HCT116 (cell line): ENCODE measurements at regions not wholly inside any gene's neighbourhood (a gene's known extent, or its start where the extent isn't known, plus 50 kb on each side); places are given as distances from the start of the nearest gene placed in this dataset.

ENCODE experiments used
- ATAC-seq: fragments of 200-7000 bp; cut with Tn5 transposase; 2 replicates; pipeline ENCODE4 v1.9.1; 2020; ENCODE audit warnings: mild to moderate bottlenecking, moderate library complexity
- BruUV-seq: library from RNA; stranded (reverse); fragments of 400-500 nt; replicated peaks from 2 replicates; lab custom pipeline; 2021; lab: Mats Ljungman, UMichigan
- CTCF ChIA-PET: fragments of 300-600 bp; sonication (Branson Sonifier 250); formaldehyde crosslinking; loops from one replicate; lab custom pipeline; 2021; ENCODE audit warnings: antibody characterized with exemption; lab: Charles Lee
- POLR2A ChIA-PET: fragments of 300-600, 350-600 bp; sonication (Branson Sonifier 250); formaldehyde crosslinking; loops from one replicate; lab custom pipeline; 2021; ENCODE audit warnings: antibody characterized with exemption; lab: Charles Lee
- RAD21 ChIA-PET, 2 experiments: fragments of 300-600 bp; sonication (Branson Sonifier 250); formaldehyde crosslinking; loops; one replicate each; lab custom pipeline; 2023; ENCODE audit warnings: low total read pairs in 2 of 2; ENCODE audit not compliant: uncharacterized antibody in 2 of 2, unreplicated experiment in 2 of 2, low non-redundant PET in 1 of 2; lab: Charles Lee
- DNase-seq: peaks from one replicate; pipeline ENCODE4 v3.0.0-alpha.2; 2010; ENCODE audit warnings: low read depth, low spot score
- H2AFZ ChIP-seq: fragments of 200-600 bp; shearing (Covaris generic), sonication (generic); 2 replicates; pipeline ENCODE4 v1.6.1; 2017; ENCODE audit warnings: low read depth, mixed run types, mixed read lengths, antibody characterized with exemption, low read length; ENCODE audit not compliant: poor library complexity, severe bottlenecking
- H3K27ac ChIP-seq: 2 replicates; pipeline ENCODE4 v1.5.1; 2012; ENCODE audit warnings: low read depth, low read length
- H3K27me3 ChIP-seq: fragments of 200-600 bp; sonication (generic); 2 replicates; pipeline ENCODE4 v1.6.1; 2016; ENCODE audit warnings: mixed run types, low read length, mixed read lengths; ENCODE audit not compliant: insufficient read depth
- H3K36me3 ChIP-seq, 2 experiments: fragments of 200-500 bp in 1 of 2; fragments of 200-600 bp in 1 of 2; sonication (Bioruptor generic) in 1 of 2; sonication (generic) in 1 of 2; 2 replicates each; pipeline versions ENCODE4 v1.5.1 to v1.6.1; 2014 to 2016; ENCODE audit warnings: low read length in 2 of 2, inconsistent platforms in 1 of 2, mixed read lengths in 1 of 2, mixed run types in 1 of 2; ENCODE audit not compliant: insufficient read depth in 2 of 2, control insufficient read depth in 1 of 2
- H3K4me1 ChIP-seq, 2 experiments: fragments of 200-600 bp in 1 of 2; sonication (generic) in 1 of 2; 2 replicates each; pipeline versions ENCODE4 v1.5.1 to v1.6.1; 2012 to 2017; ENCODE audit warnings: low read length in 2 of 2, inconsistent platforms in 1 of 2, mild to moderate bottlenecking in 1 of 2, mixed read lengths in 1 of 2, mixed run types in 1 of 2, moderate library complexity in 1 of 2; ENCODE audit not compliant: insufficient read depth in 2 of 2, control insufficient read depth in 1 of 2
- H3K4me2 ChIP-seq: fragments of 200-600 bp; sonication (generic); 2 replicates; pipeline ENCODE4 v1.6.1; 2017; ENCODE audit warnings: mixed run types, low read length, mixed read lengths
- H3K4me3 ChIP-seq, 2 experiments: fragments of 200-600 bp in 1 of 2; sonication (generic) in 1 of 2; replicated peaks in 1 of 2; 2 replicates each; pipeline ENCODE4 v1.5.1; 2011 to 2016; ENCODE audit warnings: low read length in 2 of 2, control low read depth in 1 of 2, low read depth in 1 of 2, mild to moderate bottlenecking in 1 of 2, mixed read lengths in 1 of 2, mixed run types in 1 of 2
- H3K79me2 ChIP-seq: fragments of 200-600 bp; sonication (generic); 2 replicates; pipeline ENCODE4 v1.6.1; 2017; ENCODE audit warnings: mild to moderate bottlenecking, mixed run types, low read length, moderate library complexity, mixed read lengths; ENCODE audit not compliant: insufficient read depth
- H3K9ac ChIP-seq: fragments of 200-600 bp; sonication (generic); 2 replicates; pipeline ENCODE4 v1.6.1; 2016; ENCODE audit warnings: low read length, mixed read lengths
- H3K9me2 ChIP-seq: fragments of 200-600 bp; sonication (generic), shearing (Covaris generic); 2 replicates; pipeline ENCODE4 v1.6.1; 2017; ENCODE audit warnings: mixed run types, mild to moderate bottlenecking, moderate library complexity; ENCODE audit not compliant: insufficient read depth
- H3K9me3 ChIP-seq, 2 experiments: fragments of 200-500 bp in 1 of 2; fragments of 200-600 bp in 1 of 2; sonication (Bioruptor generic) in 1 of 2; sonication (generic) in 1 of 2; 2 replicates each; pipeline ENCODE4 v1.6.1; 2014 to 2017; ENCODE audit warnings: low read length in 2 of 2, mixed read lengths in 2 of 2, inconsistent platforms in 1 of 2, low read depth in 1 of 2, mild to moderate bottlenecking in 1 of 2, mixed run types in 1 of 2, moderate library complexity in 1 of 2; ENCODE audit not compliant: control insufficient read depth in 1 of 2, insufficient read depth in 1 of 2
- H4K20me1 ChIP-seq: fragments of 200-600 bp; sonication (generic), shearing (Covaris generic); 2 replicates; pipeline ENCODE4 v1.6.1; 2017; ENCODE audit warnings: mixed run types, mild to moderate bottlenecking, moderate library complexity; ENCODE audit not compliant: insufficient read depth
- CBX3 ChIP-seq: IDR thresholded peaks from 2 replicates; pipeline ENCODE4 v1.6.1; 2012; ENCODE audit warnings: low read depth
- EZH2 ChIP-seq: fragments of 200-600 bp; sonication (generic); IDR thresholded peaks from 2 replicates; pipeline ENCODE4 v1.6.1; 2017; ENCODE audit warnings: antibody characterized with exemption, mixed run types
- EZH2phosphoT487 ChIP-seq: fragments of 200-600 bp; IDR thresholded peaks from 2 replicates; pipeline ENCODE4 v1.6.1; 2018; ENCODE audit warnings: antibody characterized with exemption, borderline replicate concordance
- FOSL1 ChIP-seq: IDR thresholded peaks from 2 replicates; pipeline ENCODE4 v1.6.1; 2012; ENCODE audit warnings: low read depth
- POLR2A ChIP-seq: IDR thresholded peaks from 2 replicates; pipeline ENCODE4 v1.7.0; 2011; ENCODE audit warnings: borderline replicate concordance; ENCODE audit not compliant: insufficient read depth, insufficient read length; ENCODE audit errors: extremely low read depth
- POLR2AphosphoS5 ChIP-seq: IDR thresholded peaks from 2 replicates; pipeline ENCODE4 v1.6.1; 2011; ENCODE audit warnings: mild to moderate bottlenecking, low read depth, low read length, moderate library complexity
- RAD21 ChIP-seq: IDR thresholded peaks from 2 replicates; pipeline ENCODE4 v1.6.1; 2012; ENCODE audit warnings: low read depth, mild to moderate bottlenecking
- SRF ChIP-seq: IDR thresholded peaks from 2 replicates; pipeline ENCODE4 v1.6.1; 2012; ENCODE audit warnings: low read depth
- TCF7L2 ChIP-seq: IDR thresholded peaks from 2 replicates; pipeline ENCODE4 v1.7.0; 2011; ENCODE audit warnings: borderline replicate concordance, inconsistent platforms; ENCODE audit not compliant: insufficient read depth, insufficient read length; ENCODE audit errors: extremely low read depth
- YY1 ChIP-seq: IDR thresholded peaks from 2 replicates; pipeline ENCODE4 v1.6.1; 2011; ENCODE audit warnings: low read length, low read depth, moderate library complexity, mild to moderate bottlenecking; ENCODE audit not compliant: insufficient replicate concordance; ENCODE audit errors: extremely low read depth
- ZFX ChIP-seq: fragments of 450-650 bp; IDR thresholded peaks from 2 replicates; pipeline ENCODE4 v1.6.1; 2017
- ZNF274 ChIP-seq: fragments of 200-500 bp; sonication (Bioruptor generic); IDR thresholded peaks from 2 replicates; pipeline ENCODE4 v1.6.1; 2014; ENCODE audit warnings: mild to moderate bottlenecking, low read depth, low read length, inconsistent platforms
- intact Hi-C: fragments of 100-400 bp; cut with micrococcal nuclease; formaldehyde crosslinking; loops from 2 replicates; pipeline ENCODE4 v1.10.0; 2022
- TF ChIP-seq, protein P1 (sequence below): IDR thresholded peaks from 2 replicates; pipeline ENCODE4 v1.6.1; 2012
- TF ChIP-seq, protein P2 (sequence below): IDR thresholded peaks from 2 replicates; pipeline ENCODE4 v1.6.1; 2012

- no peak for TF ChIP-seq EZH2phosphoT487
Observed at GRCh38 chr10:65751218-65751617, 1174.6 kb upstream of the LRRTM3 start (continued).

DNA sequence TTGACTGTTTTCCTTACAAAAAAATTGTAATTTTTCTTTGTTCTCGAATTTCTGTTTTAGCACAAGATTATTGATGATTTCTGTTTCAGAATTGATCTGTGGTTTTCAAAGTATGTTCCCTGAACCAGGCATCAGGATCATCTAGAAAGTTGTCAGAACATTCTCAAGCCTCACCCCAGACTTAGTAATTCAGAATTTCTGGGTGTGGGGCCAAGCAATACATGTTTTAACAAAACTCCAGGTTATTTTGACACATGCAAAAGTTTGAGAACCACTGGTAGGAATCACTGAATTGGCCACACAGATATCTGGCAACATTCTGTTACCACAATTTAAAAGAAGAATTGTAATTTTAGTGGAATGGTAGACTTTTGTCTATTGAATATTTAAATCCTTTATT, 1173.9 kb upstream of the LRRTM3 start:
- Histone ChIP-seq H3K4me2 (no peak overlapping the region), H3K9me2 (no peaks in the 10 kb centered on the region), H3K36me3 (no peaks in the 10 kb centered on the region), H3K27me3 (no peaks in the 10 kb centered on the region), H3K9ac (no peak overlapping the region), H2AFZ (no peak overlapping the region), H3K79me2 (no peaks in the 10 kb centered on the region), H3K4me1 (no peaks in the 10 kb centered on the region), H3K4me3 (no peak overlapping the region), H3K27ac (no peak overlapping the region), H3K9me3 (no peaks in the 10 kb centered on the region), H4K20me1 (no peaks in the 10 kb centered on the region)
- TF ChIP-seq YY1 (no peak), ZNF274 (no peak)
- TF ChIP-seq, protein P1, sequence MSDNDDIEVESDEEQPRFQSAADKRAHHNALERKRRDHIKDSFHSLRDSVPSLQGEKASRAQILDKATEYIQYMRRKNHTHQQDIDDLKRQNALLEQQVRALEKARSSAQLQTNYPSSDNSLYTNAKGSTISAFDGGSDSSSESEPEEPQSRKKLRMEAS, result no peak
- TF ChIP-seq, protein P2, sequence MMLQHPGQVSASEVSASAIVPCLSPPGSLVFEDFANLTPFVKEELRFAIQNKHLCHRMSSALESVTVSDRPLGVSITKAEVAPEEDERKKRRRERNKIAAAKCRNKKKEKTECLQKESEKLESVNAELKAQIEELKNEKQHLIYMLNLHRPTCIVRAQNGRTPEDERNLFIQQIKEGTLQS, result no peak
- intact Hi-C loops, result no loop called here
- BruUV-seq, result no TSS peak
- ChIA-PET RAD21 (no interaction called here), POLR2A (no interaction called here), CTCF (no interaction called here)
- DNase-seq (no peak), ATAC-seq (no peak)

DNA sequence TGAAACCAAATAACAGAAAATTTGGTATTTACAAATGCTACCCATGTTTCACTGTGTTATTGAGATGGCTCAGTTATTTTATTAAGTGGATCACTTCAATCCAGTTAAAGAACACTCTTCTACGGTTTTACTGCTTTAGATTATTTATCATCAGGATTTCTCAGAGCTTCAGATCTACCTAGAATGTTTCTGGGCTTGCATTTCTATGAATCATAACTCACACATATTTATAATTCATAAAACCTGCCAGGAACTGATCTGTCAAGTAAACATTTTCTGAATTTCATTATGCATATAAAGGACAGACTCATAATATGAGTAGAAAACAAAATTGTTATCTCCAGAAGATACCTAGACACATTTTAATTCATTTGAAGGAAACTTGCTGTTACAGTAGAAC, 1172.3 kb upstream of the LRRTM3 start:
- intact Hi-C loops, result no loop called here
- no peaks in the 10 kb centered on the region for H3K9me3 ChIP-seq
- TF ChIP-seq POLR2A, result no peak
- no peak for TF ChIP-seq FOSL1
- TF ChIP-seq TCF7L2, result no peak
- TF ChIP-seq CBX3, result no peak
- TF ChIP-seq ZFX, result no peak
- TF ChIP-seq RAD21, result no peak
- TF ChIP-seq POLR2AphosphoS5, result no peak
- TF ChIP-seq, protein P1, result no peak
- no peak for TF ChIP-seq SRF
- no peak for TF ChIP-seq ZNF274
- no peak for TF ChIP-seq EZH2
- DNase-seq, result no peak
- no peak overlapping the region for H3K4me2 ChIP-seq
- no peaks in the 10 kb centered on the region for H4K20me1 ChIP-seq
- no peaks in the 10 kb centered on the region for H3K9me2 ChIP-seq
- ChIA-PET CTCF (no interaction called here), RAD21 (no interaction called here), POLR2A (no interaction called here)
- no peaks in the 10 kb centered on the region for H3K36me3 ChIP-seq
- no peak overlapping the region for H3K27ac ChIP-seq
- H3K4me3 ChIP-seq, result no peak overlapping the region
- no peaks in the 10 kb centered on the region for H3K27me3 ChIP-seq
- no peaks in the 10 kb centered on the region for H3K79me2 ChIP-seq
- no peak for ATAC-seq
- no peak overlapping the region for H3K9ac ChIP-seq
- BruUV-seq, result no TSS peak
- H2AFZ ChIP-seq, result no peak overlapping the region
- H3K4me1 ChIP-seq, result no peaks in the 10 kb centered on the region
